GM23338 (cell line): ENCODE measurements at regions not wholly inside any gene's neighbourhood (a gene's known extent, or its start where the extent isn't known, plus 50 kb on each side); places are given as distances from the start of the nearest gene placed in this dataset.

Experiments
- ATAC-seq: fragments of 200-7000 bp; cut with Tn5 transposase; 3 replicates; pipeline ENCODE4 v1.9.1; 2020
- DNase-seq: peaks from one replicate; pipeline ENCODE4 v3.0.0-alpha.2; 2015; ENCODE audit warnings: low spot score
- H2AFZ ChIP-seq: fragments of 200-600 bp; sonication (generic); 2 replicates; pipeline ENCODE4 v1.8.0; 2016; ENCODE audit warnings: antibody characterized with exemption, mild to moderate bottlenecking, moderate library complexity
- H3F3A ChIP-seq: fragments of 200-600 bp; sonication (generic); replicated peaks from 2 replicates; pipeline ENCODE4 v1.8.0; 2017; ENCODE audit warnings: antibody characterized with exemption, mixed run types, low read depth
- H3K27ac ChIP-seq: fragments of 200-600 bp; sonication (generic); 2 replicates; pipeline ENCODE4 v1.6.1; 2016; ENCODE audit warnings: low read depth
- H3K27me3 ChIP-seq: fragments of 200-600 bp; sonication (generic); 2 replicates; pipeline ENCODE4 v1.8.0; 2016; ENCODE audit warnings: mild to moderate bottlenecking, mixed run types, moderate library complexity; ENCODE audit not compliant: insufficient read depth
- H3K36me3 ChIP-seq: fragments of 200-600 bp; sonication (generic); 2 replicates; pipeline ENCODE4 v1.8.0; 2016; ENCODE audit warnings: mild to moderate bottlenecking; ENCODE audit not compliant: insufficient read depth
- H3K4me1 ChIP-seq: fragments of 200-600 bp; sonication (generic); 2 replicates; pipeline ENCODE4 v1.8.0; 2016; ENCODE audit warnings: mild to moderate bottlenecking, moderate library complexity; ENCODE audit not compliant: insufficient read depth
- H3K4me2 ChIP-seq: fragments of 200-600 bp; sonication (generic); 2 replicates; pipeline ENCODE4 v1.7.1; 2017; ENCODE audit warnings: mixed run types
- H3K4me3 ChIP-seq: fragments of 200-600 bp; sonication (generic); 2 replicates; pipeline ENCODE4 v1.6.1; 2016; ENCODE audit warnings: mixed run types
- H3K79me2 ChIP-seq: fragments of 200-600 bp; sonication (generic); replicated peaks from 2 replicates; pipeline ENCODE4 v1.8.0; 2017; ENCODE audit warnings: mild to moderate bottlenecking; ENCODE audit not compliant: insufficient read depth
- H3K9me2 ChIP-seq: fragments of 200-600 bp; sonication (generic); 2 replicates; pipeline ENCODE4 v1.8.0; 2017; ENCODE audit not compliant: insufficient read depth
- H4K20me1 ChIP-seq: fragments of 200-600 bp; sonication (generic); replicated peaks from 2 replicates; pipeline ENCODE4 v1.8.0; 2017; ENCODE audit warnings: mild to moderate bottlenecking; ENCODE audit not compliant: insufficient read depth
- H3K27ac Mint-ChIP-seq: 2 replicates; pipeline ENCODE4 v1.8.0; 2020; ENCODE audit warnings: inconsistent platforms, mild to moderate bottlenecking, moderate library complexity, mixed read lengths
- H3K27me3 Mint-ChIP-seq: 3 replicates; pipeline ENCODE4 v1.8.0; 2022; ENCODE audit warnings: low read depth, mild to moderate bottlenecking, moderate library complexity, mixed read lengths, inconsistent platforms; ENCODE audit not compliant: insufficient read depth, poor library complexity
- H3K36me3 Mint-ChIP-seq: 3 replicates; pipeline ENCODE4 v1.8.0; 2021; ENCODE audit warnings: low read depth, mild to moderate bottlenecking, inconsistent platforms, moderate library complexity, mixed read lengths
- H3K4me1 Mint-ChIP-seq: 3 replicates; pipeline ENCODE4 v1.8.0; 2020; ENCODE audit warnings: mild to moderate bottlenecking, inconsistent platforms, mixed read lengths
- H3K4me3 Mint-ChIP-seq: 3 replicates; pipeline ENCODE4 v1.8.0; 2021; ENCODE audit warnings: moderate library complexity, mild to moderate bottlenecking, inconsistent platforms, mixed read lengths
- H3K9me3 Mint-ChIP-seq: 3 replicates; pipeline ENCODE4 v1.8.0; 2020; ENCODE audit warnings: moderate library complexity, mild to moderate bottlenecking, inconsistent platforms, mixed read lengths
- CREB1 ChIP-seq: fragments of 250-450 bp; sonication (Bioruptor Pico); IDR thresholded peaks from 2 replicates; pipeline ENCODE4 v1.5.0; 2020; ENCODE audit warnings: low read depth, mild to moderate bottlenecking, moderate library complexity
- ETS1 ChIP-seq: IDR thresholded peaks from 2 replicates; pipeline ENCODE4 v1.6.1; 2016; ENCODE audit warnings: antibody characterized with exemption
- EZH2 ChIP-seq: fragments of 200-600 bp; sonication (generic); IDR thresholded peaks from one replicate; pipeline ENCODE4 v1.8.0; 2017; ENCODE audit warnings: antibody characterized with exemption, mild to moderate bottlenecking, low read depth; ENCODE audit not compliant: unreplicated experiment
- EZH2phosphoT487 ChIP-seq: fragments of 200-600 bp; sonication (generic); IDR thresholded peaks from one replicate; pipeline ENCODE4 v1.8.1; 2018; ENCODE audit warnings: antibody characterized with exemption; ENCODE audit not compliant: unreplicated experiment
- JUNB ChIP-seq: IDR thresholded peaks from one replicate; pipeline ENCODE4 v1.6.1; 2016; ENCODE audit warnings: antibody characterized with exemption; ENCODE audit not compliant: unreplicated experiment
- NANOG ChIP-seq: IDR thresholded peaks from 2 replicates; pipeline ENCODE4 v1.6.1; 2016; ENCODE audit warnings: antibody characterized with exemption, borderline replicate concordance
- POLR2AphosphoS5 ChIP-seq: IDR thresholded peaks from 2 replicates; pipeline ENCODE4 v1.6.1; 2016; ENCODE audit warnings: antibody characterized with exemption, low read depth
- REST ChIP-seq: IDR thresholded peaks from one replicate; pipeline ENCODE4 v1.6.1; 2018; ENCODE audit warnings: antibody characterized with exemption; ENCODE audit not compliant: unreplicated experiment
- STAT1 ChIP-seq: IDR thresholded peaks from one replicate; pipeline ENCODE4 v1.6.1; 2016; ENCODE audit warnings: antibody characterized with exemption; ENCODE audit not compliant: unreplicated experiment
- ZNF114 ChIP-seq: fragments of 250-450 bp; sonication (Bioruptor Pico); IDR thresholded peaks from 2 replicates; pipeline ENCODE4 v1.5.0; 2020; ENCODE audit warnings: mild to moderate bottlenecking, moderate library complexity
- ZNF331 ChIP-seq: fragments of 250-450 bp; sonication (Bioruptor Pico); IDR thresholded peaks from 2 replicates; pipeline ENCODE4 v1.5.0; 2020; ENCODE audit warnings: low read depth, mild to moderate bottlenecking, moderate library complexity
- TF ChIP-seq, protein P1 (sequence below), 2 experiments: fragments of 200-600 bp in 1 of 2; sonication (generic) in 1 of 2; conservative IDR thresholded peaks; 2 replicates each; pipeline versions ENCODE4 v1.5.1 to v1.6.1; 2016 to 2017; ENCODE audit warnings: antibody characterized with exemption in 2 of 2, low read depth in 2 of 2, mild to moderate bottlenecking in 2 of 2, moderate library complexity in 1 of 2

- no peaks in the 10 kb centered on the region for H3K9me3 Mint-ChIP-seq
- Histone ChIP-seq H3K4me2 (no peak overlapping the region), H3K9me2 (no peaks in the 10 kb centered on the region), H3K4me1 (no peaks in the 10 kb centered on the region), H3K27me3 (no peaks in the 10 kb centered on the region), H4K20me1 (no peaks in the 10 kb centered on the region), H3F3A (no peaks in the 10 kb centered on the region), H2AFZ (no peak overlapping the region), H3K4me3 (no peak overlapping the region), H3K27ac (no peak overlapping the region), H3K36me3 (no peaks in the 10 kb centered on the region), H3K79me2 (no peaks in the 10 kb centered on the region)
- H3K4me3 Mint-ChIP-seq, result no peak overlapping the region
- TF ChIP-seq EZH2 (no peak), POLR2AphosphoS5 (no peak), ZNF114 (CRISPR knock-in tag) (no peak), NANOG (no peak), ETS1 (no peak), EZH2phosphoT487 (no peak), CREB1 (CRISPR knock-in tag) (no peak), JUNB (no peak), ZNF331 (CRISPR knock-in tag) (no peak)
- TF ChIP-seq, protein P1, sequence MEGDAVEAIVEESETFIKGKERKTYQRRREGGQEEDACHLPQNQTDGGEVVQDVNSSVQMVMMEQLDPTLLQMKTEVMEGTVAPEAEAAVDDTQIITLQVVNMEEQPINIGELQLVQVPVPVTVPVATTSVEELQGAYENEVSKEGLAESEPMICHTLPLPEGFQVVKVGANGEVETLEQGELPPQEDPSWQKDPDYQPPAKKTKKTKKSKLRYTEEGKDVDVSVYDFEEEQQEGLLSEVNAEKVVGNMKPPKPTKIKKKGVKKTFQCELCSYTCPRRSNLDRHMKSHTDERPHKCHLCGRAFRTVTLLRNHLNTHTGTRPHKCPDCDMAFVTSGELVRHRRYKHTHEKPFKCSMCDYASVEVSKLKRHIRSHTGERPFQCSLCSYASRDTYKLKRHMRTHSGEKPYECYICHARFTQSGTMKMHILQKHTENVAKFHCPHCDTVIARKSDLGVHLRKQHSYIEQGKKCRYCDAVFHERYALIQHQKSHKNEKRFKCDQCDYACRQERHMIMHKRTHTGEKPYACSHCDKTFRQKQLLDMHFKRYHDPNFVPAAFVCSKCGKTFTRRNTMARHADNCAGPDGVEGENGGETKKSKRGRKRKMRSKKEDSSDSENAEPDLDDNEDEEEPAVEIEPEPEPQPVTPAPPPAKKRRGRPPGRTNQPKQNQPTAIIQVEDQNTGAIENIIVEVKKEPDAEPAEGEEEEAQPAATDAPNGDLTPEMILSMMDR (conservative IDR thresholded peaks at IDR 0.05; ENCODE audit: low read depth in 2 of 2), result no peak
- H3K36me3 Mint-ChIP-seq, result no peaks in the 10 kb centered on the region
- no peak overlapping the region for H3K27ac Mint-ChIP-seq
- H3K27me3 Mint-ChIP-seq, result no peaks in the 10 kb centered on the region
- H3K4me1 Mint-ChIP-seq, result no peaks in the 10 kb centered on the region
- ATAC-seq (no peak), DNase-seq (no peak)
These were observed 1048.4 kb downstream of the MAT2B start for GRCh38 chr5:164553851-164554250.

DNA sequence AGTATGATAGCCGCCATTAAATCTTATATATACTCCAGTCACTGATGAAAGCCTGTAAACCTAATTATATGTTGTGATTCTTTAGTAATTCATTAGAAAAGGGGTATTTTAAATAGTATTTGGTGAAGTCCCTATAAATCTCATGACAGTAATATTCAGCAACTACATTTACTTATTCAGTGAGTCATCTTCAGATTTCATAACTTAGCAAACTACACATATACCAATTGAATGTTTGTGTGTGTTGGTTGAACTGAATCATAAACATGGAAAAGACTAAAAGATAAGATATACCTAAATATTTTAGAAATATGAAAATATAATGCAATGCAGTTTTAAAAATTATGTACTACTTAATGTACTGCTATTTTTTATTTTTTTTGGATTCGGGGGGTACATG, 1050.4 kb downstream of the MAT2B start:
- Mint-ChIP-seq H3K27ac (no peak overlapping the region), H3K36me3 (no peaks in the 10 kb centered on the region), H3K9me3 (no peaks in the 10 kb centered on the region), H3K4me1 (no peaks in the 10 kb centered on the region), H3K4me3 (no peak overlapping the region), H3K27me3 (no peaks in the 10 kb centered on the region)
- no peak overlapping the region for H3K4me3 ChIP-seq
- no peaks in the 10 kb centered on the region for H3K9me2 ChIP-seq
- H3K36me3 ChIP-seq, result no peaks in the 10 kb centered on the region
- no peaks in the 10 kb centered on the region for H3K27me3 ChIP-seq
- no peaks in the 10 kb centered on the region for H4K20me1 ChIP-seq
- H3F3A ChIP-seq, result no peaks in the 10 kb centered on the region
- ATAC-seq, result no peak
- no peak for DNase-seq
- H2AFZ ChIP-seq, result no peak overlapping the region
- no peak overlapping the region for H3K4me2 ChIP-seq
- no peaks in the 10 kb centered on the region for H3K4me1 ChIP-seq
- no peaks in the 10 kb centered on the region for H3K79me2 ChIP-seq
- no peak overlapping the region for H3K27ac ChIP-seq
- TF ChIP-seq EZH2 (no peak), REST (no peak), ZNF331 (CRISPR knock-in tag) (no peak), STAT1 (no peak), CREB1 (CRISPR knock-in tag) (no peak), EZH2phosphoT487 (no peak)
